ENCODE measurements at regions not wholly inside any gene's neighbourhood (a gene's known extent, or its start where the extent isn't known, plus 50 kb on each side); places are given as distances from the start of the nearest gene placed in this dataset.

DNA sequence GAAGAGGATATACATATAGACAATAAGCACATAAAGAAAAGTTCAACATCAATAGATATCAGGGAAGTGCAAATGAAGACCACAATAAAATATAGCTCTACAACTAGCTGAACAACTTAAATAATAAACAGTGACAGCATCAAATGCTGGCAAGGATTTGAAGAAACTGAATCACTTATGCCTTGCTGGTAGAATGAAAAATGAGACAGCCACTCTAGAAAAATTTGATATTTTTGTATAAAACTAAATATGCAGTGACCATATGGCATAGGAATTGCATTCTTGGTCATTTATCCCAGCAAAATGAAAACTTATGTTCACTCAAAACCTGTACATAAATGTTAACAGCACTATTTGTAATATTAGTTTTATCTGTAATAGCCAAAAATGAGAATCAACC is 1102.0 kb downstream of the C4orf33 start:
- Histone ChIP-seq H3K27me3 (no peaks in the 10 kb centered on the region), H3K27ac (no peak overlapping the region), H3K4me3 (replicated peaks in 1 of 3) (no peak overlapping the region), H3K36me3 (no peaks in the 10 kb centered on the region), H3K4me1 (no peaks in the 10 kb centered on the region), H3K9me3 (no peaks in the 10 kb centered on the region)
- intact Hi-C loops (cut with DNase I) = no loop called here
- TF ChIP-seq POLR2A (IDR thresholded peaks at IDR 0.05) = no peak
- TF ChIP-seq, protein P1, sequence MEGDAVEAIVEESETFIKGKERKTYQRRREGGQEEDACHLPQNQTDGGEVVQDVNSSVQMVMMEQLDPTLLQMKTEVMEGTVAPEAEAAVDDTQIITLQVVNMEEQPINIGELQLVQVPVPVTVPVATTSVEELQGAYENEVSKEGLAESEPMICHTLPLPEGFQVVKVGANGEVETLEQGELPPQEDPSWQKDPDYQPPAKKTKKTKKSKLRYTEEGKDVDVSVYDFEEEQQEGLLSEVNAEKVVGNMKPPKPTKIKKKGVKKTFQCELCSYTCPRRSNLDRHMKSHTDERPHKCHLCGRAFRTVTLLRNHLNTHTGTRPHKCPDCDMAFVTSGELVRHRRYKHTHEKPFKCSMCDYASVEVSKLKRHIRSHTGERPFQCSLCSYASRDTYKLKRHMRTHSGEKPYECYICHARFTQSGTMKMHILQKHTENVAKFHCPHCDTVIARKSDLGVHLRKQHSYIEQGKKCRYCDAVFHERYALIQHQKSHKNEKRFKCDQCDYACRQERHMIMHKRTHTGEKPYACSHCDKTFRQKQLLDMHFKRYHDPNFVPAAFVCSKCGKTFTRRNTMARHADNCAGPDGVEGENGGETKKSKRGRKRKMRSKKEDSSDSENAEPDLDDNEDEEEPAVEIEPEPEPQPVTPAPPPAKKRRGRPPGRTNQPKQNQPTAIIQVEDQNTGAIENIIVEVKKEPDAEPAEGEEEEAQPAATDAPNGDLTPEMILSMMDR (IDR thresholded peaks at IDR 0.05) = no peak
- no peak for DNase-seq

DNA sequence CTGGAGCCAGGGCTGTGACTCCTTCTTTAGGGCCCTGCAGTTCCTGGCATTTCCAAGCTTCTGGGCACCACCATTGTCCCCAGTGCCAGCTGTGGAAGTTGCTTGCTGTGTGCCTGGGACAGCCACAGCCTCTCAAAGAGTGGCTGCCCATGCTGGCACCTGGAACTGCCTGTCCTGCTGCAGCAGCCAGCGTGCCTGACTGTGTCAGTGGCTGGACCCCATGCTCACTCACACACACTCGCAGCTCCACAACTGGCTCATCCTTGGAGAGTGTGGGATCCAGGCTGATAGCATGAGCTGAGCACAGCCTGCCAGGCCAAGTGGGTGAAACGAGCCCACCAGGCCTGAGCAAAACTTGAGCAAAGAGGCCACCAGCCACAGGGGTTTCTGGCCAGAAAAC is 1107.6 kb downstream of the C4orf33 start:
- intact Hi-C loops (cut with DNase I) = no loop called here
- no peaks in the 10 kb centered on the region for H3K27me3 ChIP-seq
- H3K9me3 ChIP-seq = no peaks in the 10 kb centered on the region
- H3K36me3 ChIP-seq = no peaks in the 10 kb centered on the region
- DNase-seq = no peak
- 75 to 89% methylated on average over 2 to 3 of the region's 3 CpGs for WGBS, 2 donors
- H3K27ac ChIP-seq = no peak overlapping the region
- H3K4me3 ChIP-seq (replicated peaks in 1 of 3) = no peak overlapping the region
- TF ChIP-seq, protein P1 (IDR thresholded peaks at IDR 0.05) = no peak
- TF ChIP-seq POLR2A (IDR thresholded peaks at IDR 0.05) = no peak
- H3K4me1 ChIP-seq = no peaks in the 10 kb centered on the region

DNA sequence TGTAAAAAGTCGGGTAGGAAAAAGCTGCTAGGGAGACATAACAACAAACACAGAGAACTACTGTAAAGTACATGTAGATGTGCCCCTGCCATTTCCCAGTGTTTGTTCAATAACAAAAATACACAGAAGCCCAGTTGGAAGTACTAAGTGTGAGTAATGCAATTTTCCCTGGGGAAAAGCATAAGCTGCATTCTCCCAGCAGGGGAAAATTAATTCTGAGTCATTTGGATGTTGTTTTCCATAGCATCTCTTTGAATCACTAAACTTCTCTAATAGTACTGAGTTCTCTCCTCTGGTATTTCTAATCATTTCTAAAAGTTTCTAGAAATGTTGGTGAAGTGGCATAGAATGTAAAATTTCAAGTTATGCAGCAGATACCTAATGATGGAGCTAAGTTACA is 1114.9 kb downstream of the C4orf33 start:
- 35 to 38% methylated on average over 1 of the region's 1 CpG for WGBS, 2 donors
- no peak overlapping the region for H3K27ac ChIP-seq
- H3K9me3 ChIP-seq = no peaks in the 10 kb centered on the region
- TF ChIP-seq, protein P1 (IDR thresholded peaks at IDR 0.05) = no peak
- no peak for TF ChIP-seq POLR2A (IDR thresholded peaks at IDR 0.05)
- no peaks in the 10 kb centered on the region for H3K36me3 ChIP-seq
- DNase-seq = no peak
- no peaks in the 10 kb centered on the region for H3K27me3 ChIP-seq
- H3K4me1 ChIP-seq = no peaks in the 10 kb centered on the region
- H3K4me3 ChIP-seq (replicated peaks in 1 of 3) = no peak overlapping the region
- intact Hi-C loops (cut with DNase I) = no loop called here

DNA sequence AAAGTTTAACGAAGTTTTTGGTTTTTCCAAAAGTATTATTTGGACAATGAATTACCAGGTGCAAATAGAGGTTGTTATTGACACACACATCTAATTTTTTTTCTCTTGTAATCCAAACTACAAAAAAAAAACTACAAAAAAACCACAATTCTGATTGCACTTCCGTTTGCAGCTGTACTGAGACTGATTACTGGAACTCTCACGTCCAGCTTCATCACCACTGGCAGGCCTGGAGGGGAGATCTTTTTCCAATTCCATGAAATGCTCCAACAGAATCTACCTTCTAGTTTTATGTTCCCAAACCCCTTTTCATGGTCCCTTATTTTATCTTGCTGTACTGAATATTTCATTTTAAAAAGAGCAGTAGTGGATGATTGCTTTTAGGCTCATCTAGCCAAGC is 1118.3 kb downstream of the C4orf33 start:
- TF ChIP-seq POLR2A (IDR thresholded peaks at IDR 0.05) = no peak
- TF ChIP-seq, protein P1 (IDR thresholded peaks at IDR 0.05) = no peak
- Histone ChIP-seq H3K4me3 (replicated peaks in 1 of 3) (no peak overlapping the region), H3K36me3 (no peaks in the 10 kb centered on the region), H3K4me1 (no peaks in the 10 kb centered on the region), H3K27ac (no peak overlapping the region), H3K27me3 (no peaks in the 10 kb centered on the region), H3K9me3 (no peaks in the 10 kb centered on the region)
- 69 to 74% methylated on average over 3 of the region's 3 CpGs for WGBS, 2 donors
- intact Hi-C loops (cut with DNase I) = no loop called here
- DNase-seq = no peak

DNA sequence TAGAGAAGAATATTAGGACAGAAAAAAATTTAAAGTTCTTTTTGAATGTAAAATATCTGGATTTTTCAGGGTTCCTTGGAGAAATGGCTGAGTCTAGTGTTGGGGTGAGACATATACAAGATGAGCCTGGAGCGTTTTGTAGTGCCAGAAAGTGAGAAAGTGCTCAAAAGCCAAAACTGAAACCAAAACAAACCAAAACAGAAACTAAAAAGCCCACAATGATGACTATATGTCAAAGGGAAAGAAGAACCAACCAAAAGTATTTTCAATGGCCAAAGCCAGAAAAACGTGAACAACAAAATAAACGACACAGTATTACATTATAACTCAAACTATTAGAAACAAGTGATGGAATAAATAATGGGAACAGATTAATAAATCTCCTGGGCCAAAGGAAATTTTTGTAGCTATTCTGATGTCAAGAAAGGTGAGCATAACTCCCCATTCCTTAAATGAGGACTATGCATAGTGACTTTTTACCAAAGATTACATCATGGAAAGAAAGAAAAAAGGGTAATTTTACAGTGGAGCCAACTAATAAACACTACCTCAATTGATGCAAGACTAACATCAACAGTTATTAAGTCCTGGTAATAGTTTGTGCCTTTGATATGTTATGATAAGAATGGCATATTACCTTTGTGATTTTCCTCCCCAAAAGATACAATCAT is 1137.6 kb downstream of the C4orf33 start:
- Histone ChIP-seq H3K36me3 (no peaks in the 10 kb centered on the region), H3K27me3 (no peaks in the 10 kb centered on the region), H3K4me3 (replicated peaks in 1 of 3) (no peak overlapping the region), H3K27ac (no peak overlapping the region), H3K9me3 (no peaks in the 10 kb centered on the region), H3K4me1 (no peaks in the 10 kb centered on the region)
- intact Hi-C loops (cut with DNase I) = no loop called here
- 72 to 73% methylated on average over 3 of the region's 3 CpGs for WGBS, 2 donors
- TF ChIP-seq, protein P1 (IDR thresholded peaks at IDR 0.05) = no peak
- TF ChIP-seq POLR2A (IDR thresholded peaks at IDR 0.05) = no peak
- no peak for DNase-seq
